Cardiac fibroblast (primary cell): ENCODE measurements at regions not wholly inside any gene's neighbourhood (a gene's known extent, or its start where the extent isn't known, plus 50 kb on each side); places are given as distances from the start of the nearest gene placed in this dataset.

ENCODE experiments used
- DNase-seq, 2 donors: peaks; one replicate each; pipeline versions ENCODE4 v3.0.0 to v3.0.0-alpha.2; 2010; ENCODE audit warnings: low read depth in 2 of 2
- H3K4me3 ChIP-seq, 2 donors: replicated peaks in 1 of 2; 1 replicate in 1 of 2; 2 replicates in 1 of 2; pipeline ENCODE4 v1.5.1; 2011; ENCODE audit warnings: low read depth in 2 of 2, low read length in 2 of 2, mild to moderate bottlenecking in 2 of 2, moderate library complexity in 1 of 2
- TF ChIP-seq, protein P1 (sequence below): IDR thresholded peaks from one replicate; pipeline ENCODE4 v1.5.1; 2011; ENCODE audit warnings: low read depth, mild to moderate bottlenecking, low read length, inconsistent platforms

DNA sequence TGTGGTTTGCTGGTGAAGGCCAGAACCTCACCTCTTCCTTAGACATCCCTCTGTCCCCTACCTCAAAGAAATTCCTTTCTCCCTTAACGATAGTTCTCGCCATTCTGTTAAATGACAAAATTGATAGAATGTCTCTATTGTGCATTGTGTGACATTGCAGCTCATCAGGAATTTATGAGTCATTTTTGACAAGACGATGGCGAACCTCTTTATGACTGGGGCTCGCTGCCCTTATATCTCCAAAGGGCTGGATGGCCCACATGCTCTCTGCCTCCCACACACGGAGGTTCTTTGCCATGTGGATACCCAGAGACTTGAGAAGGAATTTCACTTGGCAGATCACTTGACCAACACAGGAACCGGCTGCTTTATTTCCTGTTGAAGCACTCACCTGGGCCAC is 66.8 kb upstream of the RPS6KA2 start:
- TF ChIP-seq, protein P1, sequence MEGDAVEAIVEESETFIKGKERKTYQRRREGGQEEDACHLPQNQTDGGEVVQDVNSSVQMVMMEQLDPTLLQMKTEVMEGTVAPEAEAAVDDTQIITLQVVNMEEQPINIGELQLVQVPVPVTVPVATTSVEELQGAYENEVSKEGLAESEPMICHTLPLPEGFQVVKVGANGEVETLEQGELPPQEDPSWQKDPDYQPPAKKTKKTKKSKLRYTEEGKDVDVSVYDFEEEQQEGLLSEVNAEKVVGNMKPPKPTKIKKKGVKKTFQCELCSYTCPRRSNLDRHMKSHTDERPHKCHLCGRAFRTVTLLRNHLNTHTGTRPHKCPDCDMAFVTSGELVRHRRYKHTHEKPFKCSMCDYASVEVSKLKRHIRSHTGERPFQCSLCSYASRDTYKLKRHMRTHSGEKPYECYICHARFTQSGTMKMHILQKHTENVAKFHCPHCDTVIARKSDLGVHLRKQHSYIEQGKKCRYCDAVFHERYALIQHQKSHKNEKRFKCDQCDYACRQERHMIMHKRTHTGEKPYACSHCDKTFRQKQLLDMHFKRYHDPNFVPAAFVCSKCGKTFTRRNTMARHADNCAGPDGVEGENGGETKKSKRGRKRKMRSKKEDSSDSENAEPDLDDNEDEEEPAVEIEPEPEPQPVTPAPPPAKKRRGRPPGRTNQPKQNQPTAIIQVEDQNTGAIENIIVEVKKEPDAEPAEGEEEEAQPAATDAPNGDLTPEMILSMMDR: no peak
- no peak for DNase-seq
- no peak overlapping the region for H3K4me3 ChIP-seq

DNA sequence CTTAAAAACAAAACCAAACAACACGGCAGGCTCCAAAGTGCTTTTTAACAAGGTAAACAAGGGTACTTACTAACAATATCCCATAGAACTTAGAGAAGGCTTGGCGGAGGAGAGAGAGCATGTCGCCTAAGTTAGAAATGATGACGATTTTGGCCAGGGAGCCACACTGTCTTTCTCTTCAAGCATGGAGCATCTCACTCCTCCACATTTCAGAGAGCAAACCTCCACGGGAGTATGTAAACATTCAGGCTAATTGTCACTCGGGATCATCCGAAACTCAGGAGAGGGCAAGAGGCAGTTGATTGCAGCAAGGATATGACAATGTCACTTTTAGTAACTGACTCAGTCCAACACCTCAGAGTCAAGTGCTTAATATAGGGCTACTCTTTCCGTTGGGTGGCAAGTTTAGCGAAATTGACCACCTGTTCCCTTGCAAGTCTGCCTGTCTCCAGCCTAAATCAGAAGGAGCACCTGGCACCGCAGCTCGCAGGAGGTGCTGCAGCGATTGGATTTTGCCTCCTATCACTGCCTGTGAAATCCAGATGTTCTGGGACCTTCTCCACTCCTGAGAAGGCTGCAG is 65.8 kb upstream of the RPS6KA2 start:
- no peak for DNase-seq
- no peak overlapping the region for H3K4me3 ChIP-seq
- TF ChIP-seq, protein P1: no peak

- H3K4me3 ChIP-seq: no peak overlapping the region
- TF ChIP-seq, protein P1: no peak
- DNase-seq: no peak
Measured at GRCh38 chr6:166691746-166692145, 64.7 kb upstream of the RPS6KA2 start.

DNA sequence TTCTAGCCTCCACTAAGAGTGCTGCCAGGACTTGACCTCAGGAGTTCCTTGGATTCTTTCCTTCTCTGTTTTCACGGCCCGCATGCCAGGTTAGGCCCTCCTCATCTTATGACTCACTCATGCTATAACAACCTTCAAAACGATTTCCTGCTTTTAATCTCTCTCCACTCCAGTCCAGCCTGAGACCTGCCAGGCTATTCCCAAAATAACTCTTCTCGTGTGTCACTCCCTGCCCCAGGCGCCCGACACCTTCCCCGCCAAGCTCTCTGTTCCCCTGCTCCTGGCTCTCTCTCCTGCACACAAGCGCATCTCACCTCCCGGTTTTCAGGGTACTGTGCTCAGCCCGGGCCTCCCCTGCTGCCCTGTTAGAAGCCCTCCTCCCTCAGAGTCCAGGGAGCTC is 64.1 kb upstream of the RPS6KA2 start:
- TF ChIP-seq, protein P1: no peak
- H3K4me3 ChIP-seq: no peak overlapping the region
- DNase-seq: peak; percentile 25 to 61

DNA sequence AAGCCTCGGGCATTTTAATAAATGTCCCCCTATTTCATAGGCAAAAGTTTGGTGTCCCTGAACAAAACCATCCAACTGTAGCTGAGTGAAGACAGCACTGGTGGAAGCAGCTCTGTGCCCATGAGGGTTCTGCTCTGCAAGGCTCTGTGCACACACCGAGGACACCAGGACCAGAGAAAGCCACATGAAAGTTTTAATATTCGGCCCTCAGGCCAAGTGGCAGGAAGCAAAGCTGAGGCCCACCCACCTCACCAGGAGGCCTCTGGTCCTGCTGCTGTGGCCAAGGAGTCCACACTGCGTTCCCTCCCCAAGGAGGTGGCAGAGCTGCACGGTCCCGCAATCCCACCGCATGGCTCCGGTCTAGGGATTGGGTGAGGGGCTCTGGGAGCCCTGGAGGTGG is 62.6 kb upstream of the RPS6KA2 start:
- TF ChIP-seq, protein P1: no peak
- no peak overlapping the region for H3K4me3 ChIP-seq
- DNase-seq: no peak

- no peak for DNase-seq
- TF ChIP-seq, protein P1: no peak
- H3K4me3 ChIP-seq: no peak overlapping the region
Measured at GRCh38 chr6:166688901-166689300, 61.9 kb upstream of the RPS6KA2 start.

DNA sequence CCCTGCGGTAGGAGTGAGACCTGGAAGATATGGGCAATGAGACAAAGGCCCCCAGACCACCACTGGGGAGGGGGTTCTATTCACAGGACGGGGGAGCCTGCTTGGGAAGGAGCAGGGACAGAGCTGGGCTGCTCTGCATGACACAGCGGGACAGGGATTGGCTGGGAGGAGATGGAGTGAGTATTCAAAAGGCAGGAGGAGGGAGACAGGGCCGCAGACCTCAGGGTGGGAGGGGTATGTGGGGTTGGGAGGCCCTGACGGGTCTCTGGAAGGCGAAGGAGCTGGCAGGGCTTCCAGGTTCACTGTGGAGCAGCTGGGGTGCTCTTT is 60.8 kb upstream of the RPS6KA2 start:
- TF ChIP-seq, protein P1: no peak
- no peak for DNase-seq
- no peak overlapping the region for H3K4me3 ChIP-seq
